SK-N-SH (cell line): ENCODE measurements at regions not wholly inside any gene's neighbourhood (a gene's known extent, or its start where the extent isn't known, plus 50 kb on each side); places are given as distances from the start of the nearest gene placed in this dataset.

ENCODE experiments used
- CTCF ChIA-PET: fragments of 300-600, 350-600 bp; formaldehyde crosslinking; extraction: SDS; loops from one replicate; lab custom pipeline; 2021; lab: Yijun Ruan, JAX
- POLR2A ChIA-PET: fragments of 350-600 bp; sonication (Branson Sonifier 250); formaldehyde crosslinking; extraction: SDS; loops from one replicate; lab custom pipeline; 2020; ENCODE audit warnings: antibody characterized with exemption, inconsistent platforms; lab: Yijun Ruan, JAX
- DNase-seq: peaks from one replicate; pipeline ENCODE4 v3.0.0; 2012
- H2AFZ ChIP-seq: fragments of 200-600 bp; sonication (generic); 2 replicates; pipeline ENCODE4 v1.8.1; 2016; ENCODE audit warnings: antibody characterized with exemption, mild to moderate bottlenecking, low read depth
- H3F3A ChIP-seq: fragments of 200-600 bp; sonication (generic); replicated peaks from 2 replicates; pipeline ENCODE3; 2016; ENCODE audit warnings: antibody characterized with exemption, mild to moderate bottlenecking; ENCODE audit not compliant: insufficient read depth
- H3K27ac ChIP-seq, 2 experiments: fragments of 200-500 bp in 1 of 2; fragments of 200-600 bp in 1 of 2; sonication (Bioruptor generic) in 1 of 2; sonication (generic), shearing (Covaris generic) in 1 of 2; 2 replicates each; pipeline versions ENCODE4 v1.5.1 to v1.6.1; 2014 to 2016; ENCODE audit warnings: low read depth in 2 of 2, inconsistent platforms in 1 of 2, low read length in 1 of 2, mild to moderate bottlenecking in 1 of 2, mixed read lengths in 1 of 2
- H3K27me3 ChIP-seq: fragments of 200-600 bp; sonication (generic), shearing (Covaris generic); 2 replicates; pipeline ENCODE4 v1.6.1; 2016; ENCODE audit warnings: mixed run types; ENCODE audit not compliant: insufficient read depth
- H3K36me3 ChIP-seq, 2 experiments: fragments of 200-500 bp in 1 of 2; fragments of 200-600 bp in 1 of 2; sonication (Bioruptor generic) in 1 of 2; sonication (generic) in 1 of 2; replicated peaks in 1 of 2; 2 replicates each; pipeline versions ENCODE3 to v1.5.1; 2014 to 2016; ENCODE audit warnings: low read length in 1 of 2, mild to moderate bottlenecking in 1 of 2; ENCODE audit not compliant: insufficient read depth in 2 of 2, control insufficient read depth in 1 of 2
- H3K4me1 ChIP-seq, 2 experiments: fragments of 200-500 bp in 1 of 2; fragments of 200-600 bp in 1 of 2; sonication (Bioruptor generic) in 1 of 2; sonication (generic), shearing (Covaris generic) in 1 of 2; 2 replicates each; pipeline versions ENCODE4 v1.5.1 to v1.6.1; 2014 to 2016; ENCODE audit warnings: low read depth in 1 of 2, low read length in 1 of 2, mixed run types in 1 of 2; ENCODE audit not compliant: insufficient read depth in 2 of 2, control insufficient read depth in 1 of 2
- H3K4me2 ChIP-seq: fragments of 200-600 bp; sonication (generic), shearing (Covaris generic); 2 replicates; pipeline ENCODE4 v1.6.1; 2017; ENCODE audit warnings: mixed run types
- H3K4me3 ChIP-seq, 2 experiments: fragments of 200-500 bp in 1 of 2; fragments of 200-600 bp in 1 of 2; sonication (Bioruptor generic) in 1 of 2; sonication (generic), shearing (Covaris generic) in 1 of 2; 2 replicates each; pipeline versions ENCODE4 v1.5.1 to v1.8.1; 2014 to 2016; ENCODE audit warnings: low read depth in 2 of 2, inconsistent platforms in 1 of 2, low read length in 1 of 2, mild to moderate bottlenecking in 1 of 2, mixed read lengths in 1 of 2, moderate library complexity in 1 of 2
- H3K79me2 ChIP-seq: fragments of 200-600 bp; sonication (generic); 2 replicates; pipeline ENCODE4 v1.8.1; 2017; ENCODE audit warnings: mild to moderate bottlenecking; ENCODE audit not compliant: insufficient read depth
- H3K9ac ChIP-seq: fragments of 200-600 bp; sonication (generic); 2 replicates; pipeline ENCODE4 v1.6.1; 2017; ENCODE audit warnings: mixed run types
- H3K9me2 ChIP-seq: fragments of 200-600 bp; sonication (generic); 2 replicates; pipeline ENCODE4 v1.6.1; 2017; ENCODE audit warnings: mixed run types
- H3K9me3 ChIP-seq: fragments of 200-600 bp; sonication (generic); 2 replicates; pipeline ENCODE4 v1.6.1; 2017; ENCODE audit warnings: mixed run types, mild to moderate bottlenecking, moderate library complexity
- H4K20me1 ChIP-seq: fragments of 200-600 bp; sonication (generic); 2 replicates; pipeline ENCODE4 v1.6.1; 2017; ENCODE audit warnings: mild to moderate bottlenecking, mixed run types; ENCODE audit not compliant: insufficient read depth
- ELF1 ChIP-seq: IDR thresholded peaks from 2 replicates; pipeline ENCODE4 v1.4.0; 2012
- EP300 ChIP-seq, 2 experiments: IDR thresholded peaks; 2 replicates each; pipeline versions ENCODE4 v1.4.0 to v1.6.1; 2012; ENCODE audit warnings: borderline replicate concordance in 1 of 2, low read depth in 1 of 2, low read length in 1 of 2
- EZH2phosphoT487 ChIP-seq: fragments of 200-600 bp; sonication (generic); IDR thresholded peaks from 2 replicates; pipeline ENCODE4 v1.6.1; 2017; ENCODE audit warnings: low read depth, mixed run types, mild to moderate bottlenecking, antibody characterized with exemption, moderate library complexity, borderline replicate concordance
- FOXJ3 ChIP-seq: sonication (generic); formaldehyde crosslinking; IDR thresholded peaks from 2 replicates; pipeline ENCODE4 v1.5.1; 2020; ENCODE audit warnings: mild to moderate bottlenecking, missing genetic modification reagents
- FOXM1 ChIP-seq: IDR thresholded peaks from 2 replicates; pipeline ENCODE4 v1.4.0; 2012; ENCODE audit warnings: low read depth, mild to moderate bottlenecking
- GATA2 ChIP-seq: sonication (generic); formaldehyde crosslinking; IDR thresholded peaks from 2 replicates; pipeline ENCODE4 v1.5.0; 2020; ENCODE audit warnings: mild to moderate bottlenecking, missing genetic modification reagents
- JUND ChIP-seq: IDR thresholded peaks from 2 replicates; pipeline ENCODE4 v1.4.0; 2012
- POLR2AphosphoS5 ChIP-seq: IDR thresholded peaks from 2 replicates; pipeline ENCODE4 v1.6.1; 2012; ENCODE audit warnings: low read depth, low read length
- RCOR1 ChIP-seq: fragments of 150-350 bp; IDR thresholded peaks from 2 replicates; pipeline ENCODE4 v1.6.1; 2017; ENCODE audit warnings: antibody characterized with exemption, low read length
- RFX5 ChIP-seq: IDR thresholded peaks from 2 replicates; pipeline ENCODE4 v1.6.1; 2012; ENCODE audit warnings: mild to moderate bottlenecking, improper control_type of control experiment, low read length
- RXRA ChIP-seq: IDR thresholded peaks from 2 replicates; pipeline ENCODE4 v1.4.0; 2012; ENCODE audit warnings: low read depth, mild to moderate bottlenecking, borderline replicate concordance
- SMC3 ChIP-seq: IDR thresholded peaks from 2 replicates; pipeline ENCODE4 v1.6.1; 2012; ENCODE audit warnings: low read depth, low read length, improper control_type of control experiment
- TCF12 ChIP-seq: IDR thresholded peaks from 2 replicates; pipeline ENCODE4 v1.4.0; 2012
- YY1 ChIP-seq: IDR thresholded peaks from 2 replicates; pipeline ENCODE4 v1.4.0; 2012; ENCODE audit warnings: low read depth, mild to moderate bottlenecking
- WGBS: methylation state at CpG from one replicate; pipeline ENCODE4 v1.1.6; 2017; ENCODE audit warnings: low lambda C conversion rate; 5-methylcytosine and 5-hydroxymethylcytosine counted together
- TF ChIP-seq, protein P1 (sequence below): IDR thresholded peaks from 2 replicates; pipeline ENCODE4 v1.4.0; 2012; ENCODE audit warnings: low read depth, borderline replicate concordance
- TF ChIP-seq, protein P2 (sequence below): IDR thresholded peaks from 2 replicates; pipeline ENCODE4 v1.6.1; 2012; ENCODE audit warnings: mild to moderate bottlenecking, low read depth, low read length, moderate library complexity
- TF ChIP-seq, protein P3 (sequence below): IDR thresholded peaks from 2 replicates; pipeline ENCODE4 v1.4.0; 2012; ENCODE audit warnings: low read depth, borderline replicate concordance

DNA sequence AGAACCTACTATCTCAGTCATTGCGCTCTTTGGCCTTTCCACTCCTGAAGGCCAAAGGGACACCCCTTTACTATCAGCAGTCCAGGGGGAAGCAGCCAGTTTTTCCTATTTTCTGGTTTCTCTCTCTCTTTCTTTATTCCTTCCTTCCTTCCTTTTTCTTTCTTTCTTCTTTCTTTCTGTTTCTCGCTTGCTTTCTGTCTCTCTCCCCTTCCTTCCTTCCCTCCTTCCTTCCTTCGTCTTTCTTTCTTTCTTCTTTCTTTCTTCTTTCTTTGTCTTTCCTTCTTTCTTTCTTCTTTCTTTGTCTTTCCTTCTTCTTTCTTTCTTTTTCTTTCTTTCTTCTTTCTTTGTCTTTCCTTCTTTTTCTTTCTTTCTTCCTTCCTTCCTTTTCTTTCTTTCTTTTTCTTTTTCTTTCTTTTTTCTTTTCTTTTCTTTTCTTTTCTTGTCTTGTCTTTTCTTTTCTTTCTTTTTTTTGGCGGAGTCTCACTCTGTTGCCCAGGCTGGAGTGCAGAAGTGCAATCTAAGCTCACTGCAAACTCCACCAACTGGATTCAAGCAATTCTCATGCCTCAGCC is 64.9 kb upstream of the OTX2 start:
- no peak for DNase-seq
- no peaks in the 10 kb centered on the region for H3K9me3 ChIP-seq
- TF ChIP-seq FOXJ3 (no peak), ELF1 (no peak), RCOR1 (no peak), EZH2phosphoT487 (no peak), EP300 (IDR thresholded peaks at IDR 0.05; ENCODE audit: borderline replicate concordance in 1 of 2, low read depth in 1 of 2, low read length in 1 of 2) (no peak), YY1 (no peak), RXRA (no peak), POLR2AphosphoS5 (no peak), TCF12 (no peak), GATA2 (CRISPR knock-in tag) (no peak), JUND (no peak), RFX5 (no peak), FOXM1 (no peak), SMC3 (no peak)
- TF ChIP-seq, protein P1, sequence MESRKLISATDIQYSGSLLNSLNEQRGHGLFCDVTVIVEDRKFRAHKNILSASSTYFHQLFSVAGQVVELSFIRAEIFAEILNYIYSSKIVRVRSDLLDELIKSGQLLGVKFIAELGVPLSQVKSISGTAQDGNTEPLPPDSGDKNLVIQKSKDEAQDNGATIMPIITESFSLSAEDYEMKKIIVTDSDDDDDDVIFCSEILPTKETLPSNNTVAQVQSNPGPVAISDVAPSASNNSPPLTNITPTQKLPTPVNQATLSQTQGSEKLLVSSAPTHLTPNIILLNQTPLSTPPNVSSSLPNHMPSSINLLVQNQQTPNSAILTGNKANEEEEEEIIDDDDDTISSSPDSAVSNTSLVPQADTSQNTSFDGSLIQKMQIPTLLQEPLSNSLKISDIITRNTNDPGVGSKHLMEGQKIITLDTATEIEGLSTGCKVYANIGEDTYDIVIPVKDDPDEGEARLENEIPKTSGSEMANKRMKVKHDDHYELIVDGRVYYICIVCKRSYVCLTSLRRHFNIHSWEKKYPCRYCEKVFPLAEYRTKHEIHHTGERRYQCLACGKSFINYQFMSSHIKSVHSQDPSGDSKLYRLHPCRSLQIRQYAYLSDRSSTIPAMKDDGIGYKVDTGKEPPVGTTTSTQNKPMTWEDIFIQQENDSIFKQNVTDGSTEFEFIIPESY = no peak
- TF ChIP-seq, protein P2, sequence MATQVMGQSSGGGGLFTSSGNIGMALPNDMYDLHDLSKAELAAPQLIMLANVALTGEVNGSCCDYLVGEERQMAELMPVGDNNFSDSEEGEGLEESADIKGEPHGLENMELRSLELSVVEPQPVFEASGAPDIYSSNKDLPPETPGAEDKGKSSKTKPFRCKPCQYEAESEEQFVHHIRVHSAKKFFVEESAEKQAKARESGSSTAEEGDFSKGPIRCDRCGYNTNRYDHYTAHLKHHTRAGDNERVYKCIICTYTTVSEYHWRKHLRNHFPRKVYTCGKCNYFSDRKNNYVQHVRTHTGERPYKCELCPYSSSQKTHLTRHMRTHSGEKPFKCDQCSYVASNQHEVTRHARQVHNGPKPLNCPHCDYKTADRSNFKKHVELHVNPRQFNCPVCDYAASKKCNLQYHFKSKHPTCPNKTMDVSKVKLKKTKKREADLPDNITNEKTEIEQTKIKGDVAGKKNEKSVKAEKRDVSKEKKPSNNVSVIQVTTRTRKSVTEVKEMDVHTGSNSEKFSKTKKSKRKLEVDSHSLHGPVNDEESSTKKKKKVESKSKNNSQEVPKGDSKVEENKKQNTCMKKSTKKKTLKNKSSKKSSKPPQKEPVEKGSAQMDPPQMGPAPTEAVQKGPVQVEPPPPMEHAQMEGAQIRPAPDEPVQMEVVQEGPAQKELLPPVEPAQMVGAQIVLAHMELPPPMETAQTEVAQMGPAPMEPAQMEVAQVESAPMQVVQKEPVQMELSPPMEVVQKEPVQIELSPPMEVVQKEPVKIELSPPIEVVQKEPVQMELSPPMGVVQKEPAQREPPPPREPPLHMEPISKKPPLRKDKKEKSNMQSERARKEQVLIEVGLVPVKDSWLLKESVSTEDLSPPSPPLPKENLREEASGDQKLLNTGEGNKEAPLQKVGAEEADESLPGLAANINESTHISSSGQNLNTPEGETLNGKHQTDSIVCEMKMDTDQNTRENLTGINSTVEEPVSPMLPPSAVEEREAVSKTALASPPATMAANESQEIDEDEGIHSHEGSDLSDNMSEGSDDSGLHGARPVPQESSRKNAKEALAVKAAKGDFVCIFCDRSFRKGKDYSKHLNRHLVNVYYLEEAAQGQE = no peak
- TF ChIP-seq, protein P3, sequence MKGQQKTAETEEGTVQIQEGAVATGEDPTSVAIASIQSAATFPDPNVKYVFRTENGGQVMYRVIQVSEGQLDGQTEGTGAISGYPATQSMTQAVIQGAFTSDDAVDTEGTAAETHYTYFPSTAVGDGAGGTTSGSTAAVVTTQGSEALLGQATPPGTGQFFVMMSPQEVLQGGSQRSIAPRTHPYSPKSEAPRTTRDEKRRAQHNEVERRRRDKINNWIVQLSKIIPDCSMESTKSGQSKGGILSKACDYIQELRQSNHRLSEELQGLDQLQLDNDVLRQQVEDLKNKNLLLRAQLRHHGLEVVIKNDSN = no peak
- no peaks in the 10 kb centered on the region for H4K20me1 ChIP-seq
- 22% methylated on average over 4 of the region's 4 CpGs for WGBS
- H3K9me2 ChIP-seq = no peaks in the 10 kb centered on the region
- no peaks in the 10 kb centered on the region for H3K4me1 ChIP-seq
- no peaks in the 10 kb centered on the region for H3K79me2 ChIP-seq
- no peak overlapping the region for H3K4me2 ChIP-seq
- no peak overlapping the region for H3K9ac ChIP-seq
- H3K27me3 ChIP-seq = no peaks in the 10 kb centered on the region; the same call in 1 of the 2 replicates
- no peak overlapping the region for H3K27ac ChIP-seq
- CTCF ChIA-PET = interaction anchor here (0.6 kb wide), 1 partner anchor 385 kb away, joined by 3 read pairs; no protein-coding TSS in a partner anchor
- no peaks in the 10 kb centered on the region for H3F3A ChIP-seq
- H3K4me3 ChIP-seq = no peak overlapping the region
- H3K36me3 ChIP-seq = no peaks in the 10 kb centered on the region
- POLR2A ChIA-PET = no interaction called here
- no peak overlapping the region for H2AFZ ChIP-seq
